DND-41 (cell line): ENCODE measurements at regions not wholly inside any gene's neighbourhood (a gene's known extent, or its start where the extent isn't known, plus 50 kb on each side); places are given as distances from the start of the nearest gene placed in this dataset.

ENCODE experiments used
- CTCF ChIP-seq: IDR thresholded peaks from 2 replicates; pipeline ENCODE4 v1.5.1; 2012; ENCODE audit warnings: borderline replicate concordance, low read length, moderate library complexity, mild to moderate bottlenecking; ENCODE audit not compliant: poor library complexity, severe bottlenecking; ENCODE audit errors: extremely low read depth
- EZH2 ChIP-seq: IDR thresholded peaks from 3 replicates; pipeline ENCODE4 v1.6.1; 2012; ENCODE audit warnings: borderline replicate concordance, low read depth, mild to moderate bottlenecking, moderate library complexity, low read length, inconsistent platforms; ENCODE audit not compliant: severe bottlenecking

- TF ChIP-seq EZH2 (no peak), CTCF (no peak)
Measured at GRCh38 chr10:78301481-78301880, 267.8 kb downstream of the RPS24 start.
